Coronary artery (tissue), 2 donors: ENCODE measurements at regions not wholly inside any gene's neighbourhood (a gene's known extent, or its start where the extent isn't known, plus 50 kb on each side); places are given as distances from the start of the nearest gene placed in this dataset.

Experiments used
- DNase-seq: peaks from one replicate; pipeline ENCODE4 v3.0.0-alpha.2; 2017; ENCODE audit warnings: low spot score
- H3K27ac ChIP-seq, 2 donors: fragments of 200-600 bp; sonication (generic); one replicate each; pipeline ENCODE4 v1.5.1; 2016 to 2019
- H3K4me3 ChIP-seq: fragments of 200-600 bp; sonication (generic); 2 replicates; pipeline ENCODE4 v1.5.1; 2016; ENCODE audit warnings: mild to moderate bottlenecking, moderate library complexity
- TF ChIP-seq, protein P1 (sequence below): fragments of 200-600 bp; sonication (generic); IDR thresholded peaks from one replicate; pipeline ENCODE4 v1.5.1; 2019; ENCODE audit warnings: antibody characterized with exemption

DNA sequence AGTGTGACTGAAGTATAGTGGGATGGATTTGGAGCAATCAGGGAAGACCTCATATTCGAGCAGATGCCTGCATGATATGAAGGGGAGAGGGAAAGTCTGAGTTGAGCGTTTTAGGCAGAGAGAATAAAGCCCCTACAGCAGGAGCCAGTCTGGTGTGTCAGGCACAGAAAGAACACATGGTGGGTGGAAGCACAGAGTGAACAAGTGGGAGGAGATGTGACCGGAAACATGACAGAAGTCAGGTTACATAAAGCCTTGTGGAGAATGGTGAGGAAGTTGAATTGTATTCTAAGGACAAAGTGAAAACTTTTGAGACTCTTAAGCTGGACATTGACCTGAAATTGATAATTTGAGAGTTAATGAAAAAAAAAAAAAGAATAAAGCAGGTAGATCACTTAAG, 541.0 kb downstream of the PLOD2 start:
- no peak overlapping the region for H3K4me3 ChIP-seq
- no peak overlapping the region for H3K27ac ChIP-seq
- no peak for DNase-seq
- TF ChIP-seq, protein P1, sequence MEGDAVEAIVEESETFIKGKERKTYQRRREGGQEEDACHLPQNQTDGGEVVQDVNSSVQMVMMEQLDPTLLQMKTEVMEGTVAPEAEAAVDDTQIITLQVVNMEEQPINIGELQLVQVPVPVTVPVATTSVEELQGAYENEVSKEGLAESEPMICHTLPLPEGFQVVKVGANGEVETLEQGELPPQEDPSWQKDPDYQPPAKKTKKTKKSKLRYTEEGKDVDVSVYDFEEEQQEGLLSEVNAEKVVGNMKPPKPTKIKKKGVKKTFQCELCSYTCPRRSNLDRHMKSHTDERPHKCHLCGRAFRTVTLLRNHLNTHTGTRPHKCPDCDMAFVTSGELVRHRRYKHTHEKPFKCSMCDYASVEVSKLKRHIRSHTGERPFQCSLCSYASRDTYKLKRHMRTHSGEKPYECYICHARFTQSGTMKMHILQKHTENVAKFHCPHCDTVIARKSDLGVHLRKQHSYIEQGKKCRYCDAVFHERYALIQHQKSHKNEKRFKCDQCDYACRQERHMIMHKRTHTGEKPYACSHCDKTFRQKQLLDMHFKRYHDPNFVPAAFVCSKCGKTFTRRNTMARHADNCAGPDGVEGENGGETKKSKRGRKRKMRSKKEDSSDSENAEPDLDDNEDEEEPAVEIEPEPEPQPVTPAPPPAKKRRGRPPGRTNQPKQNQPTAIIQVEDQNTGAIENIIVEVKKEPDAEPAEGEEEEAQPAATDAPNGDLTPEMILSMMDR, result no peak

DNA sequence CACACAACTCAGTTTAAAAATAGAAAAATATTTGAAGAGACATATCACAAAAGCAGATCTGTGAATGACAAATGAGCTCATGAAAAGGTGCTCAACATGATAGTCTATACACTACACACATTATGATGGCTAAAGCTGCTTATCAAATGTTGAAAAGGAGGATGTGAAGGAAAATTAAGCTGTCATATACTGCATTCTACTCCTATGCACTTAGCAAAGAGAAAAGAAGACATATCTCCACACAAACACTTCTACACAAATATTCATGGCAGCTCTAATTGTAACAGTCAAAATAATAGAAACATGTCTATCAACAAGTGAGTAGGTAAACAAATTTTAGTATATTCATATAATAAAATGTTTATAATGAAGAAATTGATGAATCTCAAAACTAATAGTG, 540.5 kb downstream of the PLOD2 start:
- Histone ChIP-seq H3K27ac (no peak overlapping the region), H3K4me3 (no peak overlapping the region)
- no peak for DNase-seq
- TF ChIP-seq, protein P1, result no peak

DNA sequence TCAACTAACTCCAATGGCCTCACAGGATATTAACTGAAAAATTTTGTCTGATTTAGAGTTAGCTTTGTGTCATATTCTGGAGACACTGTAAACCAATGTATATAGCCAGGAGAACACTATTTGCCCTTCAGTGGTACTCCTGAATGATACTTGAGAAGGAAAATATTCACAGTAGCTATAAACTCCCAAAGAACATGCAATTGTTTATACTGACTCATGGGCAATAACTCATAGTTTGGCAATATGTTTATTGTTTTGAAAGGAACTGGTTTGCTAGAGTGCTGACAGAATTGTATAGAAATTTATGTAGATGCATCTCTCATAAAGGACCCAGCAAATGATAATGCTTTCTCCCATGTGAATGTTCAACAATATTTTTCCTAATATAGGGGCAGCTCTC, 537.6 kb downstream of the PLOD2 start:
- Histone ChIP-seq H3K4me3 (no peak overlapping the region), H3K27ac (no peak overlapping the region)
- no peak for DNase-seq
- TF ChIP-seq, protein P1, result no peak

DNA sequence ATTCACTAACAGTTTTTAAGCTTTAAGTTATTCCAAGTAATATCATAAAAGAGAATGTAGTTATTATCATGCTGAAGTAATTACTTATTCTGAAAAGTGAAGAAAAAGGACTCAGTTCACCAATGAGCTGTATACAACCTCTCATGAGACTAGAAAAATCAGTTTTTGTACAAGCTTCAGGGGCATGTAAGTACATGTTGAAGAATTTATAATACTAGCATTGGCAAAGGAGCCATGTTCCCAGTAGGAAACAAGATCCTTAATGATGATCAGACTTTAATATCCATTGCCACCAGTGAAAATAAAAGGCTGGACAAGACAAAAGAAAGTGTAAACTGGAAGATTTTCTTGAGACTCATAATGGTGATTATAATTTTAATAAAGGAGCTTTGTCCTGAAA, 532.8 kb downstream of the PLOD2 start:
- no peak overlapping the region for H3K4me3 ChIP-seq
- TF ChIP-seq, protein P1, result no peak
- no peak for DNase-seq
- H3K27ac ChIP-seq, result no peak overlapping the region

DNA sequence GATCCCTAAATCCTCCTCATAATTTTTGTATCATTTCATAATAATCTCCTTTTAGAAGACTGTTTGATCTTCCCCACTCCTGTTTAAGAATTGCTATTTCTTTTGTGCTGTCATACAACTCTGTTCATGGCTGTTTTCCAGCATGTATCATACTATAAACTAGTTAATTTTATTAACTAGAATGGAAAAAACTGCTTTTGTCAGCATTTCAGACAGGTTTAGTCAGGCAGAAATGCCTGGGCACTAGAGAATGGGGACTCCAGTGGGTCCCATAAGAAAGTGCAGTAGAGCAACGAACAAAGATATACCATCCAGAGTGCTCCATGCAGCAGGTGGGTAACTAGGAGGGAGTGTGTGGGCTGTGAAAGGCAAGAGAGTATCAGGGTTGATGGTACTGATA, 523.9 kb downstream of the PLOD2 start:
- TF ChIP-seq, protein P1, result no peak
- H3K4me3 ChIP-seq, result no peak overlapping the region
- no peak for DNase-seq

DNA sequence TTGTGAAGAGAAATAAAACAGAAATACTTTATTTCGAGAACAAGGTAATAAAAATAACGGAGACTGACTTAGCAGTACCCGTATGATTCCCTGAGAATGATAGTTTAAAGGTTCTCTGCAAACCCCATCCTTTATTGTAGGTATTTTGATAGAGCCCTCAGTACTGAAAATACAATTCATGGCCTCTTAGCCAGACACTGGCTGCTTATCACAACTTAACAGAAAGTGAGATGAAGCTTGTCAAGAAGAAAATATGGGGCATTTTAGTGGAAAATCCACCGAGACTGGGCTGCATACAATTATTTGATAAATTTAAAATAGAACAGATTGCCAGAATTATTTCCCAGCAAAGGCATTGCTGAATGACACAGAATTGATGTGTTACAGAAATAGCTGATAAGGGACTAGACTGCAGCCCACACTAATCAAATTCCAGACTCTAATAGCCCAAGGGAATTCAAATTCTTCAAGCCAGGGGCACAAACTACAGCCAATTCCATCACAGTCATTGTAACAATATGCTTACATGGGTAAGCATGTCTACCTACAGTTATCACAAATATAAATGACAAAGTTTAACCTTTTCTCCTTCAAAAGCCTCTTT, 521.9 kb downstream of the PLOD2 start:
- Histone ChIP-seq H3K4me3 (no peak overlapping the region), H3K27ac (no peak overlapping the region)
- no peak for DNase-seq
- TF ChIP-seq, protein P1, result no peak

More for the DNA sequence above, 523.9 kb downstream of the PLOD2 start:
- no peak overlapping the region for H3K27ac ChIP-seq

DNA sequence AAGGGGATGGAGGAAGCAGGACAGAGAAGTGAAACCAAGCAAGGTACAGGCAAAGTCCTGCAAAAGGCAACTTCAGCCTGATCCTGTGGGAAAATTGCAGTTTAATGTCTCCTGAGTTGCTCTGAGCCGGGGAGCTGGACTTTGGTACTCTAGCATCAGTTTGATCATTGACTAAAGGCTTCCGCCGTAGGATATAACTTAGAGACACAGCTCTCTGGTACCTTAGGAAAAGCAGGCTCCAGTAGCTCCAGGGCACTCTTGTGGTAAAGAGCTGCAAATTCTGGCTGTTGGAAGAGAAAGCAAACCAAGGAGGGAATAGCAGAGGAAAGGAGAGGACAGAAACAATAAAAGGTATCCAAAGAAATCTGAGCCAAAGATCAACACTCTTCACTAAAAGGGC, 521.1 kb downstream of the PLOD2 start:
- DNase-seq, result no peak
- Histone ChIP-seq H3K27ac (no peak overlapping the region), H3K4me3 (no peak overlapping the region)
- TF ChIP-seq, protein P1, result no peak
